ENCODE measurements at regions not wholly inside any gene's neighbourhood (a gene's known extent, or its start where the extent isn't known, plus 50 kb on each side); places are given as distances from the start of the nearest gene placed in this dataset.

DNA sequence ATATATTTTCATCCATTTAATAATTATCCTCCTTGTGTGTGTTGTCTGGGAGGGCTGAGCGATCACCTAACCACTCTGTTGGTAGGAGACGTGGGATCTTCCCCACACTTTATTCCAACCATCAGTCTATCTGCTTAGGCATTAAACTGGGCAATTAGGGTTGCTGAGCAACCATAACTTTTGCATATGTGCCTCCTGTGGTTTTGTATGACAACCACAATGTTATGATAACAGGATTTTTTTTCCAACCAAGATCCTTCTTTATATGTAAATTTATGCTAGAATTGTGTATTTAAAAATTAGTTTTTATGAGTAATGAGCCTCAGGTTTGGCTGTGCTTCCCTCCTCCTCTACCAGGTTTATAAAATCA lies 495.0 kb upstream of the MGMT start:
- no peak overlapping the region for H3K27ac ChIP-seq (ENCODE audit: low read depth, low read length, poor library complexity, severe bottlenecking)
- no peaks in the 10 kb centered on the region for H4K20me1 ChIP-seq (ENCODE audit: insufficient read depth, low read length)
- no peaks in the 10 kb centered on the region for H3K4me1 ChIP-seq (ENCODE audit: insufficient read depth, low read length, severe bottlenecking)
- no peaks in the 10 kb centered on the region for H3K79me2 ChIP-seq (ENCODE audit: insufficient read depth, low read length)
- no peaks in the 10 kb centered on the region for H3K36me3 ChIP-seq (ENCODE audit: insufficient read depth, low read length)
- no peak overlapping the region for H3K9ac ChIP-seq (ENCODE audit: low read length)
- no peaks in the 10 kb centered on the region for H3K27me3 ChIP-seq (ENCODE audit: insufficient read depth, low read length)
- TF ChIP-seq, protein P1, sequence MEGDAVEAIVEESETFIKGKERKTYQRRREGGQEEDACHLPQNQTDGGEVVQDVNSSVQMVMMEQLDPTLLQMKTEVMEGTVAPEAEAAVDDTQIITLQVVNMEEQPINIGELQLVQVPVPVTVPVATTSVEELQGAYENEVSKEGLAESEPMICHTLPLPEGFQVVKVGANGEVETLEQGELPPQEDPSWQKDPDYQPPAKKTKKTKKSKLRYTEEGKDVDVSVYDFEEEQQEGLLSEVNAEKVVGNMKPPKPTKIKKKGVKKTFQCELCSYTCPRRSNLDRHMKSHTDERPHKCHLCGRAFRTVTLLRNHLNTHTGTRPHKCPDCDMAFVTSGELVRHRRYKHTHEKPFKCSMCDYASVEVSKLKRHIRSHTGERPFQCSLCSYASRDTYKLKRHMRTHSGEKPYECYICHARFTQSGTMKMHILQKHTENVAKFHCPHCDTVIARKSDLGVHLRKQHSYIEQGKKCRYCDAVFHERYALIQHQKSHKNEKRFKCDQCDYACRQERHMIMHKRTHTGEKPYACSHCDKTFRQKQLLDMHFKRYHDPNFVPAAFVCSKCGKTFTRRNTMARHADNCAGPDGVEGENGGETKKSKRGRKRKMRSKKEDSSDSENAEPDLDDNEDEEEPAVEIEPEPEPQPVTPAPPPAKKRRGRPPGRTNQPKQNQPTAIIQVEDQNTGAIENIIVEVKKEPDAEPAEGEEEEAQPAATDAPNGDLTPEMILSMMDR (IDR thresholded peaks at IDR 0.05; ENCODE audit: low read length), result no peak
- TF ChIP-seq EZH2 (IDR thresholded peaks at IDR 0.05; ENCODE audit: borderline replicate concordance, low read length), result no peak
- H3K4me3 ChIP-seq (ENCODE audit: low read depth, low read length, poor library complexity, severe bottlenecking), result no peak overlapping the region
- H3K9me3 ChIP-seq (ENCODE audit: low read length), result no peaks in the 10 kb centered on the region
- H2AFZ ChIP-seq (ENCODE audit: low read length), result no peak overlapping the region
- no peaks in the 10 kb centered on the region for H3F3A ChIP-seq (ENCODE audit: insufficient read depth, low read length)
- no peak overlapping the region for H3K4me2 ChIP-seq (ENCODE audit: low read length)
- no peaks in the 10 kb centered on the region for H3K9me2 ChIP-seq (ENCODE audit: low read depth, low read length)

DNA sequence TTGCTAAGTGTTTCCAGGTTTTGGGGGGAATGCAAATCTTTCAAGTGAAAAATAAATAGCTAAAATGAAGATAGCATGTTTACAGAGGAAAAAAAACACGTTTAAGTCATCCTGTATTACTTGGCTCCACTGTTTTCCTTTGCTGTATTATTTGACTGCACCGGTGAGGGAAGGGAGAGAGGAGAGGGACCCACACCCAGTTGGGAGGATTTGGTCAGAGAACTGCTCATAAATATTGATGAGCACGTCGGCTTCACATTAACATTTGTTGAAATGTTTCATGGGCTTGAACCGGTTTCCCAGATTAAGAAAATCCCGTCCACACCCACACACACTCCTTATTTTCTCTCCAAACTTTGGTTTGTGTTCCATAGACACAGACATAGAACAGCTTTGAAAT lies 493.8 kb upstream of the MGMT start:
- H2AFZ ChIP-seq (ENCODE audit: low read length), result no peak overlapping the region
- no peaks in the 10 kb centered on the region for H4K20me1 ChIP-seq (ENCODE audit: insufficient read depth, low read length)
- no peak overlapping the region for H3K4me3 ChIP-seq (ENCODE audit: low read depth, low read length, poor library complexity, severe bottlenecking)
- H3K27me3 ChIP-seq (ENCODE audit: insufficient read depth, low read length), result no peaks in the 10 kb centered on the region
- H3K4me2 ChIP-seq (ENCODE audit: low read length), result no peak overlapping the region
- H3K4me1 ChIP-seq (ENCODE audit: insufficient read depth, low read length, severe bottlenecking), result no peaks in the 10 kb centered on the region
- no peaks in the 10 kb centered on the region for H3K9me2 ChIP-seq (ENCODE audit: low read depth, low read length)
- no peak overlapping the region for H3K9ac ChIP-seq (ENCODE audit: low read length)
- no peak for TF ChIP-seq EZH2 (IDR thresholded peaks at IDR 0.05; ENCODE audit: borderline replicate concordance, low read length)
- TF ChIP-seq, protein P1 (IDR thresholded peaks at IDR 0.05; ENCODE audit: low read length), result no peak
- H3K79me2 ChIP-seq (ENCODE audit: insufficient read depth, low read length), result no peaks in the 10 kb centered on the region
- H3F3A ChIP-seq (ENCODE audit: insufficient read depth, low read length), result no peaks in the 10 kb centered on the region
- no peak overlapping the region for H3K27ac ChIP-seq (ENCODE audit: low read depth, low read length, poor library complexity, severe bottlenecking)
- no peaks in the 10 kb centered on the region for H3K36me3 ChIP-seq (ENCODE audit: insufficient read depth, low read length)
- no peaks in the 10 kb centered on the region for H3K9me3 ChIP-seq (ENCODE audit: low read length)

DNA sequence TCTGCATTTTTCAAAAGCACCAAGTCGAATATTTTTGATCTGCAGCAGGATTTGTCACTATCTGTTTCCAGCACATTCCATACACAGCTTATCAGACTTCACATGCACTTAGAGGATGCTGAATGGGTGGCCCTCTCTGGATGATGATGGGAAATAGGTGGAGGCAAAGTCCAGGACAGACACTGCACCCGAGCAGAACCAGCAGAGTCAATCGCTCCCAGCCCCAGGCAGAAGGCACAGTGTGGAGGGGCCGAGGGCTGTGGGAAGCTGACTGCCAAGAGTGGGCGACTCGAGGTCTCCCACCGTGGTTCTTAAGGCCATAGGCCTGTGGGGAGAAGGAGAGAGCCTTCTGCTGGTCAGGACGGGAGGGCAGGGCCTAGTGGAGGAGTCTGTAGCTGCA lies 490.2 kb upstream of the MGMT start:
- Histone ChIP-seq H3K9ac (ENCODE audit: low read length) (no peak overlapping the region), H3K27me3 (ENCODE audit: insufficient read depth, low read length) (no peaks in the 10 kb centered on the region), H3K9me2 (ENCODE audit: low read depth, low read length) (no peaks in the 10 kb centered on the region), H3K4me2 (ENCODE audit: low read length) (no peak overlapping the region), H3F3A (ENCODE audit: insufficient read depth, low read length) (no peaks in the 10 kb centered on the region), H3K4me1 (ENCODE audit: insufficient read depth, low read length, severe bottlenecking) (no peaks in the 10 kb centered on the region), H2AFZ (ENCODE audit: low read length) (no peak overlapping the region), H4K20me1 (ENCODE audit: insufficient read depth, low read length) (no peaks in the 10 kb centered on the region), H3K79me2 (ENCODE audit: insufficient read depth, low read length) (no peaks in the 10 kb centered on the region), H3K4me3 (ENCODE audit: low read depth, low read length, poor library complexity, severe bottlenecking) (no peak overlapping the region), H3K27ac (ENCODE audit: low read depth, low read length, poor library complexity, severe bottlenecking) (no peak overlapping the region), H3K36me3 (ENCODE audit: insufficient read depth, low read length) (no peaks in the 10 kb centered on the region), H3K9me3 (ENCODE audit: low read length) (no peaks in the 10 kb centered on the region)
- TF ChIP-seq, protein P1 (IDR thresholded peaks at IDR 0.05; ENCODE audit: low read length), result no peak
- TF ChIP-seq EZH2 (IDR thresholded peaks at IDR 0.05; ENCODE audit: borderline replicate concordance, low read length), result no peak
